ENCODE measurements at regions not wholly inside any gene's neighbourhood (a gene's known extent, or its start where the extent isn't known, plus 50 kb on each side); places are given as distances from the start of the nearest gene placed in this dataset.

- no peaks in the 10 kb centered on the region for H3K27me3 ChIP-seq (replicated peaks; ENCODE audit: insufficient read depth, low read depth, low read length, poor library complexity)
- H3K4me1 ChIP-seq (ENCODE audit: insufficient read depth, low read length, poor library complexity, severe bottlenecking) = no peaks in the 10 kb centered on the region
- no peak overlapping the region for H3K4me3 ChIP-seq (ENCODE audit: low read depth, low read length, poor library complexity, severe bottlenecking)
- ChIA-PET POLR2A (ENCODE audit: low non-redundant PET) (no interaction called here), CTCF (no interaction called here)
- H3K9me3 ChIP-seq (ENCODE audit: low read depth, low read length, poor library complexity, severe bottlenecking) = peaks cover 10% of the 10 kb centered on the region
- intact Hi-C loops (cut with micrococcal nuclease; ENCODE audit: unreplicated experiment) = no loop called here
- H3K36me3 ChIP-seq (ENCODE audit: insufficient read depth, low read length, poor library complexity, severe bottlenecking) = no peaks in the 10 kb centered on the region
- no TSS peak for BruUV-seq (replicated peaks)
- no peak for DNase-seq (ENCODE audit: low spot score)
- H3K27ac ChIP-seq (ENCODE audit: low read depth, low read length, poor library complexity, severe bottlenecking) = no peak overlapping the region
- no peak for TF ChIP-seq EZH2 (IDR thresholded peaks at IDR 0.05; ENCODE audit: borderline replicate concordance, low read depth, low read length, poor library complexity, severe bottlenecking)
- TF ChIP-seq CTCF (conservative IDR thresholded peaks at IDR 0.05; ENCODE audit: low read depth, low read length) = no peak
These were observed 377.7 kb upstream of the SALL3 start for GRCh38 chr18:78601923-78602322.

GRCh38 chr18:78602430-78602829, 377.2 kb upstream of the SALL3 start:
- H3K9me3 ChIP-seq (ENCODE audit: low read depth, low read length, poor library complexity, severe bottlenecking) = peaks cover 10% of the 10 kb centered on the region
- no peak for TF ChIP-seq EZH2 (IDR thresholded peaks at IDR 0.05; ENCODE audit: borderline replicate concordance, low read depth, low read length, poor library complexity, severe bottlenecking)
- TF ChIP-seq CTCF (conservative IDR thresholded peaks at IDR 0.05; ENCODE audit: low read depth, low read length) = no peak
- intact Hi-C loops (cut with micrococcal nuclease; ENCODE audit: unreplicated experiment) = no loop called here
- no peak overlapping the region for H3K27ac ChIP-seq (ENCODE audit: low read depth, low read length, poor library complexity, severe bottlenecking)
- BruUV-seq (replicated peaks) = no TSS peak
- H3K36me3 ChIP-seq (ENCODE audit: insufficient read depth, low read length, poor library complexity, severe bottlenecking) = no peaks in the 10 kb centered on the region
- no peaks in the 10 kb centered on the region for H3K4me1 ChIP-seq (ENCODE audit: insufficient read depth, low read length, poor library complexity, severe bottlenecking)
- ChIA-PET CTCF (no interaction called here), POLR2A (ENCODE audit: low non-redundant PET) (no interaction called here)
- no peak overlapping the region for H3K4me3 ChIP-seq (ENCODE audit: low read depth, low read length, poor library complexity, severe bottlenecking)
- DNase-seq (ENCODE audit: low spot score) = no peak
- H3K27me3 ChIP-seq (replicated peaks; ENCODE audit: insufficient read depth, low read depth, low read length, poor library complexity) = no peaks in the 10 kb centered on the region

- intact Hi-C loops (cut with micrococcal nuclease; ENCODE audit: unreplicated experiment) = no loop called here
- ChIA-PET CTCF (no interaction called here), POLR2A (ENCODE audit: low non-redundant PET) (no interaction called here)
These were observed 376.3 kb upstream of the SALL3 start for GRCh38 chr18:78603102-78603983.

More at GRCh38 chr18:78603102-78603983, 376.3 kb upstream of the SALL3 start:
- H3K27ac ChIP-seq (ENCODE audit: low read depth, low read length, poor library complexity, severe bottlenecking) = no peak overlapping the region
- no peak overlapping the region for H3K4me3 ChIP-seq (ENCODE audit: low read depth, low read length, poor library complexity, severe bottlenecking)
- BruUV-seq (replicated peaks) = no TSS peak
- H3K27me3 ChIP-seq (replicated peaks; ENCODE audit: insufficient read depth, low read depth, low read length, poor library complexity) = no peaks in the 10 kb centered on the region
- TF ChIP-seq CTCF (conservative IDR thresholded peaks at IDR 0.05; ENCODE audit: low read depth, low read length) (no peak), EZH2 (IDR thresholded peaks at IDR 0.05; ENCODE audit: borderline replicate concordance, low read depth, low read length, poor library complexity, severe bottlenecking) (no peak)
- DNase-seq (ENCODE audit: low spot score) = no peak
- no peaks in the 10 kb centered on the region for H3K36me3 ChIP-seq (ENCODE audit: insufficient read depth, low read length, poor library complexity, severe bottlenecking)
- H3K9me3 ChIP-seq (ENCODE audit: low read depth, low read length, poor library complexity, severe bottlenecking) = peaks cover 10% of the 10 kb centered on the region
- no peaks in the 10 kb centered on the region for H3K4me1 ChIP-seq (ENCODE audit: insufficient read depth, low read length, poor library complexity, severe bottlenecking)
